ENCODE measurements at regions not wholly inside any gene's neighbourhood (a gene's known extent, or its start where the extent isn't known, plus 50 kb on each side); places are given as distances from the start of the nearest gene placed in this dataset.
"Not testable (repeated sequence)": the region's sequence is repeated elsewhere in the genome, so short reads cannot be mapped to it uniquely, and the experiment has no call there.

DNA sequence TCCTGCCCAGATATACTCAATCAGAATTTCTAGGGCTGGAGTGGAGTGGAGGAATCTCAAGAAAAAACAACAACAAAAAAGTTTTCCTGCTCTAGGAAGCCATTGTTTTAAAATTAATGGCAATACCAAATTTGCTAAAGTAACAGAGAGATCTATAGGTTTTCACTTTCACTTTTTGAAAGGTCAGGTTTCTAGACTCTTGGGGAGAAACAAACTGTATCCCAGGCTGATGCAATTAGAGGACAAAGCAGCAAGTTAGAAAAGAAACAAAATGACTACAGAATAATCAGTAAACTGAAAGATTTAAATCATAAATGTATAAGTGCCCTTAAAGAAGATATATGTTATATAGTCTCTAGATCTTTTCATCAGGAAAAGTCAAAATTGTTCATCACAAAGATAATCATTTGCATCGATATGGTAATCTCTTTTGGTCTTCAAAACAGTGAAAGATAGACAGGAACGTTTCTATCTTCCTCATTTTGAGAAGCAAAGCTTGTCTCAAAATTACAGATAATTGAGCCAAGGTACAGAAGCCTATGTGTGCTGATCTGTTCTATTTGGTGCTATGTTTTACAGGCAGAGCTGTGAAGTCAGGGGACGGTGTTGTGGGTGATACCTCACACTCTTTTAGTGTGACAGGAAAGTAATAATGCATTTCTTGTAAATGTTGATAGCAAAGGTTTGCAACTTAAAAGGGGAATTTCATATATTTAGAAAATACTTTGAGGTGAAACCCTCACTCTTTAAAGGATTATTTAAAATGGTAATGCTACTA is 1746.6 kb upstream of the C9orf72 start:
- no peak overlapping the region for H3K4me3 Mint-ChIP-seq
- DNase-seq = no peak
- peaks cover 9% of the 10 kb centered on the region for H3K9me3 Mint-ChIP-seq
- no peaks in the 10 kb centered on the region for H3K27me3 Mint-ChIP-seq
- no peaks in the 10 kb centered on the region for H3K36me3 Mint-ChIP-seq (ENCODE audit: low read depth)
- peaks cover 1% of the 10 kb centered on the region for H3K4me1 Mint-ChIP-seq (ENCODE audit: low read depth)
- H3K27ac Mint-ChIP-seq = no peak overlapping the region

DNA sequence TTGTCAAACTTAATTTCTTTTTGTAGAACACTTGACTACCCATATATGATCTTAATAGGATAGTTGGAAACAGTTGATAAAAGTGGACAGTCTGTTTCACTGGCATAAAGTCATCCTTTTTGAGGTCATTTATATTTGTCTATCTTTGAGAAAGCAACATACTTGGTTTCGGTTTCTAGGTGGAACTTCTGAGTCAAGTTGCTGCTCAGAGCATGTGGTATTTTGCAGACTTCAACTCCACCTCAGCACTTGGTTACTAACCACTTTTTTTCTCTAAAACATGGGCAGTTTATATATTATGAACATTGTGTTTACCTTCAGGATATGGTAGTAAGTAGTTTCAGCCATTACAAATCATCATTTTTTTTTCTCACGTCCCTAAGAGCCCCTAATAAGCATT is 1749.0 kb upstream of the C9orf72 start:
- Mint-ChIP-seq H3K9me3 (peaks cover 9% of the 10 kb centered on the region), H3K27ac (no peak overlapping the region), H3K4me1 (ENCODE audit: low read depth) (peaks cover 1% of the 10 kb centered on the region), H3K36me3 (ENCODE audit: low read depth) (no peaks in the 10 kb centered on the region), H3K27me3 (no peaks in the 10 kb centered on the region), H3K4me3 (no peak overlapping the region)
- DNase-seq = no peak

DNA sequence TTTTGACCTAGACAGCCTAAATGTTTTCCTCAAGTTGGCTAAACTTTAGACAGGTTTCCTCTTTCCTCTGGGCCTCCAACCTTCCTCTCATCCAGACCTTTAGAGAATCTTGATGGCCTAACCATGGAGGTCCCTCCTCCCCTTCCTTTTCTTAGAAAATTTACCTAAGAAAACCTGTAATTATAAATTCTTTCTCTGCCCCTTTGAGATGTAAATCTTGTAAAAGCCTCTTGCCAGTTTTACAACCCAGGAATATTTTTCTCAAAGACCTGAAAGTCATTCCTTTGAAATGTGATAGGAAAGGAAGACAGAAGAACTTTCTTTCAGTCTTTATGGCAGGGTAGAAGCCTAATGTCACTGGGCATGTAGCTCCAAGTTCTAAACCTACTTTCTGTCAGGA is 1752.6 kb upstream of the C9orf72 start:
- Mint-ChIP-seq H3K27me3 (no peaks in the 10 kb centered on the region), H3K4me1 (ENCODE audit: low read depth) (peaks cover 1% of the 10 kb centered on the region), H3K9me3 (peaks cover 8% of the 10 kb centered on the region), H3K27ac (no peak overlapping the region), H3K36me3 (ENCODE audit: low read depth) (no peaks in the 10 kb centered on the region), H3K4me3 (no peak overlapping the region)
- no peak for DNase-seq

DNA sequence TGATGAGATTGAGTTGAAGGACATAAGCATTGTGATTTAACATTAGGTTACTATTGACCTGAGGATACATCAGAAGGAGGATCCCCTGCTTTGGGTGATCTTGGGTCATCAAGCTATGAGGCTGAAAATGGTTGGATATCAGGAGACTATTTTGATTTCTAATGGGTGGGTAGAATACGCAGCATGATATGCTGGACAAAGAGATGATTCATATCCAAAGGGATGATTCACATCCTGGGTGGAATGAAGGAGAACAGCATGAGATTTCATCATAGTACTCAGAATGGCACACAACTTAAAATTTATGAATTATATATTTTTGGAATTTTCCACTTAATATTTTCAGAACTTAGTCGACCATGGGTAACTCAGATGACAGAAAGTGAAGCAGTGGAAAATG is 1759.5 kb upstream of the C9orf72 start:
- no peaks in the 10 kb centered on the region for H3K27me3 Mint-ChIP-seq
- peaks cover 2% of the 10 kb centered on the region for H3K9me3 Mint-ChIP-seq
- H3K4me1 Mint-ChIP-seq (ENCODE audit: low read depth) = no peaks in the 10 kb centered on the region
- DNase-seq = no peak
- H3K36me3 Mint-ChIP-seq (ENCODE audit: low read depth) = no peaks in the 10 kb centered on the region
- no peak overlapping the region for H3K27ac Mint-ChIP-seq
- no peak overlapping the region for H3K4me3 Mint-ChIP-seq

DNA sequence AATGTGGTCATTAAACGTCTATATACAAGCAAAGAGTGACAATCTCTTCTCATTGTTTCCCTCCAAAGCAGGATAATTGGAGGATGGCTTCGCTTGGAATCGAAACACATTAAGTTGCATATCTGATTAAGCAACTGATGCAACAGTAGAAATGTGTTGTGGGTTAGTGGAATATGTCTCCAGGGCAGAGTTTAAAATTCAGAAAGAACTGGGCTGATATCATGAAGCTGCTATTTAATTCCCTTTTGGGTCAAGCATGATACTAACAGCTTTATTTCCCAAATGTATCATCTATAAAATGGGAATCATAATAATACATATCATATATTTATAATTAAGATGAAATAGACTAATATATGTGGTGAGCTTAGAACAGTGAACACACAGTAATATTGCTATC is 1763.0 kb upstream of the C9orf72 start:
- H3K9me3 Mint-ChIP-seq = no peaks in the 10 kb centered on the region
- H3K36me3 Mint-ChIP-seq (ENCODE audit: low read depth) = no peaks in the 10 kb centered on the region
- no peaks in the 10 kb centered on the region for H3K4me1 Mint-ChIP-seq (ENCODE audit: low read depth)
- H3K27ac Mint-ChIP-seq = no peak overlapping the region
- no peak for DNase-seq
- H3K27me3 Mint-ChIP-seq = no peaks in the 10 kb centered on the region
- H3K4me3 Mint-ChIP-seq = no peak overlapping the region

DNA sequence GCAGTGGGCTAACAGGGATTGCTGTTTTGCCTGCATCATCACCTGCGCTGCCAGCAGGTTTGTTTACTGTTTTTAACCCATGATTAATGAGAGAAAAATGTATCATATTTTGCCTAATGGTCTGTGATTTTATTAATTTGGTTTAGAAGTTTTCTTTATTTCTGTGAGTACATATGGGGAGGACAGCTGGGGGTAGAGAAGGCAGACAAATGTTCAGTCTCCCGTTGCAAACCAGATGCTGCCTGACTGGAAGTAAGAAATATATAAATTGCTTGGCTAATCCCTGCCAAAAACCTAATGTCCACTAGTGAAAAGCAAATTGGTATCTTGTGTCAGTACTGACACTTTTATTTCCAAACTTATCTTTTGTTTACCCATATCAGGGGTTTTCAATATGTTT is 1766.1 kb upstream of the C9orf72 start:
- Mint-ChIP-seq H3K36me3 (ENCODE audit: low read depth) (no peaks in the 10 kb centered on the region), H3K9me3 (no peaks in the 10 kb centered on the region), H3K27ac (no peak overlapping the region)

DNA sequence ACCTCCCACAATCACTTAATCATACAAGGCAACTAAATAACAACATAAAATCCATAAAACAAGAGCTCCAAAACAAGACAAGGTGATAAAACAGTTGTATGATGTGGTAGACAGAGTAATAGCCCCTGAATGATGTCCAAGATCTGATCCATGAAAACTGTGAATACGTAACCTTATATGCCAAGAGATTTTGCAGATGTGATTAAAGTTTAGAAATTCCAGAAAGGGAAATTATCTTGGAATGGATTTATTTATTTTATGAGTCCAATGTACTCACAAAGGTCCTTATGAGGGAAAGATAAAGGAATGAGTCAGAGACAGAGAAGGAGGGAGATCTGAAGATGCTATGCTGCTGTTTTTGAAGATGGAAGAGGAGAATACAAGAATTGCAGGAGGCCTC is 1775.7 kb upstream of the C9orf72 start:
- no peaks in the 10 kb centered on the region for H3K4me1 Mint-ChIP-seq (ENCODE audit: low read depth)

More for the DNA sequence above, 1766.1 kb upstream of the C9orf72 start:
- DNase-seq = no peak
- no peak overlapping the region for H3K4me3 Mint-ChIP-seq
- H3K27me3 Mint-ChIP-seq = no peaks in the 10 kb centered on the region
- no peaks in the 10 kb centered on the region for H3K4me1 Mint-ChIP-seq (ENCODE audit: low read depth)

DNA sequence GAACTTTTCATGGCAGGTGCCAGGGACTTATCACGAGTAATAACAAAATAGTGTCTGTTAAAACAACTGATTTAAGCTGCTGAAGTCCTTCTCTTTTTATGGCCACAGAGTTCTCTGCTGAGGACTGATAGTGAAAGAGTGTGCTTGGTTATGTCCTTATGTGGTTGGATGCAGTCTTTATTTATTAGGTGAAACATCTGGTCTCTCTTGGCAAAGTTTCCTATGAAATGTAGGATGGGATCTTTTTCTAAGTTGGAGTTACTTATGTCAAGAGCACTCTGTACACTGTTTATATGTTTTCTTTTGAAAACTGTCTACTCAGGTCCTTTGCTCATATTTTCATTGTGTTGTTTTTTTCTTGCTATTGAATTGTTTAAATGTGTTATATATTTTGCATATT is 1816.1 kb upstream of the C9orf72 start:
- Mint-ChIP-seq H3K9me3 (peaks cover 5% of the 10 kb centered on the region), H3K27ac (no peak overlapping the region), H3K27me3 (no peaks in the 10 kb centered on the region), H3K36me3 (ENCODE audit: low read depth) (no peaks in the 10 kb centered on the region), H3K4me1 (ENCODE audit: low read depth) (no peaks in the 10 kb centered on the region), H3K4me3 (no peak overlapping the region)
- DNase-seq = no peak

More for the DNA sequence above, 1775.7 kb upstream of the C9orf72 start:
- Mint-ChIP-seq H3K9me3 (peaks cover 4% of the 10 kb centered on the region), H3K36me3 (ENCODE audit: low read depth) (no peaks in the 10 kb centered on the region), H3K4me3 (no peak overlapping the region), H3K27ac (no peak overlapping the region), H3K27me3 (no peaks in the 10 kb centered on the region)
- DNase-seq = no peak

DNA sequence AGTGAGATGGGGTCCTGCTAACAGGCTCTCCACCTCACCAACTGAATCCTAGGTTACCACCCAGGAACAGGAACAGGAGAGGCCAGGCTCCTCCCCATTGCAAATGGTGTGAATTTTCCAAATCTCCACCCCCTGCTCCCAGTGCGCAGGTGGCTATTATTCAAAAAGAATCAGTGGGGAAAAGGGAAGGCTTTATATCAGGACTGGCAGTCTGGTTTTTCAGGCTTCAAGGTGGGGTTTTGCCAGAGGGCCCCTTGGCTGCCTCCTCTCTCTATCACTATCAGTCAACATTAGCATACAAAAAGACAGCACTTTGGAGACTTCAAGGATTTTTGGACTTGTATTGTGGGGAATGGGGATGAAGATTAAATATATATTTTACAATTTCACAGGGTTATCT is 1817.6 kb upstream of the C9orf72 start:
- no peak for DNase-seq
- H3K4me1 Mint-ChIP-seq (ENCODE audit: low read depth) = no peaks in the 10 kb centered on the region
- H3K27me3 Mint-ChIP-seq = no peaks in the 10 kb centered on the region
- peaks cover 3% of the 10 kb centered on the region for H3K9me3 Mint-ChIP-seq
- no peaks in the 10 kb centered on the region for H3K36me3 Mint-ChIP-seq (ENCODE audit: low read depth)
- H3K4me3 Mint-ChIP-seq = no peak overlapping the region
- no peak overlapping the region for H3K27ac Mint-ChIP-seq

DNA sequence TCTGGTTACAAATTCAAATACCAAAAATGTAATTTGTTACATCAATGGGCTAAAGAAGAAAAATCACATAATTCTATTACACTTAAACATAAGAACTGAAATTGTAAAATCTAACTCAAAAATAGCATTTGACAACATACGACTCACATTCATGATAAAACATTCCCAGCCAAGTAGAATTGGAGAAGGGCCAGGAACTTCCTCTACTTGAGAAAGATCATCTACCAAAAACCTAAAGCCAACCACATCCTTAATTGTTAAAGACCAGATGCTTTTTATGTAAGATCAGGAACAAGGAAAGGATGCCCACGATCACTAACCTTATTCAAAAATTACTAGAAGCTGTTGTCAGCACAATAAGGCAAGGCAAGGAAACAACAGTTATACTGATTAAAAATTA is 1819.8 kb upstream of the C9orf72 start:
- Mint-ChIP-seq H3K36me3 (ENCODE audit: low read depth) (no peaks in the 10 kb centered on the region), H3K27ac (no peak overlapping the region), H3K4me1 (ENCODE audit: low read depth) (no peaks in the 10 kb centered on the region), H3K9me3 (peaks cover 3% of the 10 kb centered on the region), H3K27me3 (no peaks in the 10 kb centered on the region), H3K4me3 (no peak overlapping the region)
- DNase-seq = no peak

DNA sequence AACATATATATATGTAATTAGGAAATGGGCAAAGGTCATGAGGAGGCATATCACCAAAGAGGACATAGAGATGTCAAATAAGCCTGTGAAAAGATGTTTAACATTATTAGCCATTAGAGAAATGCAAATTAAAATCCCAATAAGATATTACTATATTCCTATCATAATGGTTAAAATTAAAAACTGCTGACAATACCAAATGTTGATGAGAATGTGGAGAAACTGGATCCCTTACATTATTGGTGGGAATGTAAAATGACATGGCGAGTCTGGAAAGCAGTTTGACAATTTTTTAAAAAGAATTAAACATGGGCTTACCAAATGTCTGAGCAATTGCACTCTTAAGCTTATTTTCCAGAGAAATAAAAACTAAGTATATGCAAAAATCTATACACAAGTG is 1821.6 kb upstream of the C9orf72 start:
- Mint-ChIP-seq H3K27ac (no peak overlapping the region), H3K27me3 (no peaks in the 10 kb centered on the region), H3K4me1 (ENCODE audit: low read depth) (no peaks in the 10 kb centered on the region), H3K9me3 (peaks cover 5% of the 10 kb centered on the region), H3K4me3 (no peak overlapping the region), H3K36me3 (ENCODE audit: low read depth) (no peaks in the 10 kb centered on the region)
- no peak for DNase-seq

DNA sequence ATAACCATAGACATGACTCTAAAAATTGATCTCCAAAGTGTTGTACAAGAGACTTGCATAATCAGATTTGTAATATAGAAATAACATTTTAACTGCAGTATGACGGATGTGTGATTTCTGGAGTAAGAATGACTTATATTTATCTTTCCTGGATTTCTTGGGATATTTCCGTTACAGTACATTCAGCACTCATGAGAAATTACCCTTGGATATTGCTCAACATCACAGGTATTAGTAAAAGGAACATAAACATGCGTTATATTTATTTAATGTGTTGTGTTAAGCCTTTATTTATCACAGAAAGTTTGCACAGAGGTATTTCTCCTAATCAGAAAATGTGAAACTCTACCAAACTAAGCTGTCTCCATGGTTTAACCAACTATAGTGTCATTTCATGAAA is 1823.9 kb upstream of the C9orf72 start:
- no peaks in the 10 kb centered on the region for H3K4me1 Mint-ChIP-seq (ENCODE audit: low read depth)

DNA sequence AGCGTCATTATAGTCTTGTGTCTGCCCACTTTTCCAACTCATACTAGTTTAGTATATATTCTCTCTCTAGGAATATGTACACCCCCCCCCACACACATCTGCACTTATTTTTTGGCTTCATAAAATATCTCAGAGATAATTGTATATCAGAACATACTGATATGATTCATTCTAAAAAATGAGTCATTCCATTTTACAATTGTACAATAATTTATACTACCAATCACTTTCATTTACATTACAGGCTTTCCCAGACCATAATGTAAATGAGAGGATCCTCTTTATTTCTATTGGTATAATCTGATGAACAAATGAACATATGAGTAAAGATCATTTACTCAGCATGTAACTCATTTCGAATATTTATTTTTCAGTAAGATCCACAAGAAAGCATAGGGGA is 1842.9 kb upstream of the C9orf72 start:
- no peak overlapping the region for H3K27ac Mint-ChIP-seq
- H3K4me1 Mint-ChIP-seq (ENCODE audit: low read depth) = no peaks in the 10 kb centered on the region
- H3K4me3 Mint-ChIP-seq = no peak overlapping the region
- H3K36me3 Mint-ChIP-seq (ENCODE audit: low read depth) = no peaks in the 10 kb centered on the region
- peaks cover 7% of the 10 kb centered on the region for H3K9me3 Mint-ChIP-seq
- no peak for DNase-seq
- no peaks in the 10 kb centered on the region for H3K27me3 Mint-ChIP-seq

More for the DNA sequence above, 1823.9 kb upstream of the C9orf72 start:
- Mint-ChIP-seq H3K4me3 (no peak overlapping the region), H3K27me3 (no peaks in the 10 kb centered on the region), H3K36me3 (ENCODE audit: low read depth) (no peaks in the 10 kb centered on the region), H3K27ac (no peak overlapping the region), H3K9me3 (peaks cover 6% of the 10 kb centered on the region)
- no peak for DNase-seq

DNA sequence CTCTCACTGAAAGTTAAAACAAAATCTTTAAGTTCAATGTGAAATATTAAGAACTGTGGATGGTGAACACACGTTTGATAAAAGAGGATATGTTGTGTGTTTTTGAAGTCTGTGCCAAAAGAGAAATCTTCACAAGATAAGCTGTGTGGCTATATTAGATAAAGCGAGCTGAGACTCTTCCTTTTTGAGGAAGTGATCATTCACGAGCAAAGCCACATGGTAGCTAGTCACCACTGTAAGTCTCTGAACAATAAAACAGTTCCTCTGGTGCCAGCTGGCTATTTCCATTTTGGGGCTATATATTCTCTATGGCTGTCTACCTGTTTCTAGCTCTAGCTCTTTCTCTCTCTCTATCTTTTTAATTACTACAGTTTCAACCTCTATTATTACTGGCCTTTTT is 1849.2 kb upstream of the C9orf72 start:
- Mint-ChIP-seq H3K36me3 (ENCODE audit: low read depth) (no peaks in the 10 kb centered on the region), H3K27ac (no peak overlapping the region), H3K4me1 (ENCODE audit: low read depth) (no peaks in the 10 kb centered on the region), H3K9me3 (peaks cover 16% of the 10 kb centered on the region), H3K4me3 (no peak overlapping the region), H3K27me3 (no peaks in the 10 kb centered on the region)
- no peak for DNase-seq

DNA sequence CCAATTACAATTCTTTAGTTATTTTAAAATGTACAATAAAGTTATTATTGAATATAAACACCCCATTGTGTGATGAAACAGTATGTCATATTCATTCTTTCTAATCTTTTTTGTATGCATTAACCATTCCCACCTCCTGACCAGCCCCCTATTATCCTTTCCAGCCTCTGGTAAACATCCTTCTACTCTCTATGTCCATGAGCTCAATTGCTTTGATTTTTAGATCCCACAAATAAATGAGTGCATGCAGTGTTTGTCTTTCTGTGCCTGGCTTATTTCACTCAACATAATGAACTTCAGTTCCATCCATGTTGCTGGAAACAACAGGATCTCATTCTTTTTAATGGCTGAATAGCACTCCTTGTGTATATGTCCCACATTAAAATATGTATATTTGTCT is 1858.9 kb upstream of the C9orf72 start:
- H3K27me3 Mint-ChIP-seq = no peaks in the 10 kb centered on the region
- peaks cover 15% of the 10 kb centered on the region for H3K9me3 Mint-ChIP-seq
- H3K4me3 Mint-ChIP-seq = no peak overlapping the region
- no peaks in the 10 kb centered on the region for H3K4me1 Mint-ChIP-seq (ENCODE audit: low read depth)
- no peak overlapping the region for H3K27ac Mint-ChIP-seq
- no peaks in the 10 kb centered on the region for H3K36me3 Mint-ChIP-seq (ENCODE audit: low read depth)
- no peak for DNase-seq

DNA sequence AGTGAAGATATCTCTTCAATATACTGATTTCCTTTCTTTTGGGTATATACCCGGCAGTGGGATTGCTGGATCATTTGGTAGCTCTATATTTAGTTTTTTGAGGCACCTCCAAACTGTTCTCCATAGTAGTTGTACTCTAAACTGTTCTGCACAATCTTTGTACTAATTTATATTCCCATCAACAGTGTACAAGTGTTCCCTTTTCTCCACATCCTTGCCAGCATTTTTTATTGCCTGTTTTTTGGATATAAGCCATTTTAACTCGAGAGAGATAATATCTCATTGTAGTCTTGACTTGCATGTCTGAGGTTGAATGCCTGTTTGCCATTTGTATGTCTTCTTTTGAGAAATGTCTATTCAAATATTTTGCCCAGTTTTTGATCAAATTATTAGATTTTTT is 1859.4 kb upstream of the C9orf72 start:
- DNase-seq; H3K36me3 Mint-ChIP-seq (ENCODE audit: low read depth); H3K27me3 Mint-ChIP-seq; H3K27ac Mint-ChIP-seq; H3K4me1 Mint-ChIP-seq (ENCODE audit: low read depth); H3K4me3 Mint-ChIP-seq: not testable (repeated sequence)
- peaks cover 11% of the 10 kb centered on the region for H3K9me3 Mint-ChIP-seq

Data from activated T-cell treated with anti-CD3 and anti-CD28 coated beads, Interleukin-2, amount 50 U/mL, for 24 hours (primary cell).